GM19452 (cell line): ENCODE measurements at regions not wholly inside any gene's neighbourhood (a gene's known extent, or its start where the extent isn't known, plus 50 kb on each side); places are given as distances from the start of the nearest gene placed in this dataset.

Experiments used
- ATAC-seq: cut with Tn5 transposase; IDR thresholded peaks from one replicate; pipeline ENCODE4 v1.9.1; 2021; ENCODE audit not compliant: unreplicated experiment

DNA sequence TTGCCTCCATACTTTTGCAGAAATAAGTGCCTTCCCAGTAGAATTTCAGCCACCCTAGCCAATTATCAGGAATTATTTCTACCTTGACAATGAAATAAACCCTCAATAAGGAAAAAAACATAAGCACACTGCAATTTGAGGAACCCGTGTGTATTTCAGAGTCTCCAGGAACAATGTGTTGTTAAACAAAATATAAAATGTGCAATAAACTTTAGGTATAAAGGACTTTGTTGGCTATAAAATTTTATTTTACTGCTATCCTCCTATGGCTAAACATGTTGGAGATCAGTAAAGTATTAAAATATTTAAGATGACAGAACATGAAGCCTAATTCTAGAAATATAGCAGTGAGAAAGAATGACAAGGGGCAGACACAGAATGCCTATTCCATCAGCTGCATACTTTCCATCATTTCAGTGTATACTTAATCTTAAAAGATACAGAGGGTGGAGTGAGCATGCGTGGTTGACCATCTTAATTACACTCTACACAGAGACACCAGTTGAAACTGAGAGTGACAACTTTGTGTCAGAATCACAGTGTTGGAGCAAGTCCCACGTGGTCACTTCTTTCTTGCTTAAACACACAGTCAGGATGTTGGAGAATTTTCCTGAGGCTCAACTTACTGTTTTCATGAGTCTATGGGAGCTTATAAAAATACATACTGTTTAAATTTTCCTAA lies 79.0 kb upstream of the SUCLG2 start:
- ATAC-seq, result no peak

DNA sequence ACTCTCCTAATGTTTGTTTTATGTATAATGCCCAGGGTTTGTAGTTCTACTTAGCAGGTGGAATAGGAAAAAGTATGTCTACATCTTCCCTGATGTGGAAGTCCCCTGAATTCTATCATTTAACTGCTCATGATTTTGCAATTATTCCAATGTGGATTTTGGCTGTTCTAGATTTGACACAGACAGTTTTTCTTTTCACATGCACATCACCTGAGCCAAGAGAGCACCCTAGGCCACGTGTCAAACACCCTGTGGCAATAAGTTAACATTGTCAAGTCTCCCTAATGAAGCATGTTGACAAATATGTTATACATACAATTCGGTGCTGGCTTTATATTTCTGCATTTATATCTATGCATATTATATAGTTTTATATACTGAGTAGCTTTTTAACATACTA lies 70.0 kb upstream of the SUCLG2 start:
- ATAC-seq, result no peak

DNA sequence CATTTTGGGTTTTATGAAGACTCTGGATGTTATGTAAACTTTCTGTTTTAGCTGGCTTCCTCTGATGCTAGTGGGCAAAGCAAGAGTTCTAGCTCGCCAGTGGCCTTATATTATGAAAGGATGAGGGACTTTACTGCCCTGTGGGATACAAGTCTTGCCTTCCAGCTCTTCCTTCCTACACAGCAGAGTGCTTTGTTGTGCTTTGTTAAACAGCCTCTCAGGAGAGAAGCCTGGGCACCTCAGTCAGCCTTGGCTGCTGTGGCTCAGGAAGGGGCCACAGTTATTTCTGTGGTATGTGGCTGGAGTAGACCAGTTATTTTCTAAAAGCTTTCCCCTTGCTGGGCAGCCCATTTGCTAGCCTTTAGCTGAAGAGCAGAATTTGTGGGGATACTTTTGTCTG lies 69.5 kb upstream of the SUCLG2 start:
- no peak for ATAC-seq

DNA sequence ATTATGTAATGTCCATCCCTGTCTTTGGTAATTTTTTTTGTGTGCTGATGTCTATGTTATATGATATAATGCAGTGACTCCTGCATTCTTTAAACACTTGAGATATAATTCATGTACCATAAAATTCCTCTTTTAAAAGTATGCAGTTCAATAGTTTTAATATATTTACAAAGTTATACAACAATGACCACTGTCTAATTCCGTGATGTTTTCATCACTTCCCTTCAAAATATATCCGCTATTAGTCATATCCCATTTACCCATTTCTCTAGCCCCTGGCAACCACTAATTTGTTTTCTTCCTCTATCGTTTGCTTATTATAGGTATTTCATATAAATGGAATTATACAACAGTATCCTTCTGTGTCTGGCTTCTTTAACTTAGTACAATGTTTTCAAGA lies 64.9 kb upstream of the SUCLG2 start:
- ATAC-seq, result no peak

GRCh38 chr3:67715971-67716370 lies 61.6 kb upstream of the SUCLG2 start:
- no peak for ATAC-seq

DNA sequence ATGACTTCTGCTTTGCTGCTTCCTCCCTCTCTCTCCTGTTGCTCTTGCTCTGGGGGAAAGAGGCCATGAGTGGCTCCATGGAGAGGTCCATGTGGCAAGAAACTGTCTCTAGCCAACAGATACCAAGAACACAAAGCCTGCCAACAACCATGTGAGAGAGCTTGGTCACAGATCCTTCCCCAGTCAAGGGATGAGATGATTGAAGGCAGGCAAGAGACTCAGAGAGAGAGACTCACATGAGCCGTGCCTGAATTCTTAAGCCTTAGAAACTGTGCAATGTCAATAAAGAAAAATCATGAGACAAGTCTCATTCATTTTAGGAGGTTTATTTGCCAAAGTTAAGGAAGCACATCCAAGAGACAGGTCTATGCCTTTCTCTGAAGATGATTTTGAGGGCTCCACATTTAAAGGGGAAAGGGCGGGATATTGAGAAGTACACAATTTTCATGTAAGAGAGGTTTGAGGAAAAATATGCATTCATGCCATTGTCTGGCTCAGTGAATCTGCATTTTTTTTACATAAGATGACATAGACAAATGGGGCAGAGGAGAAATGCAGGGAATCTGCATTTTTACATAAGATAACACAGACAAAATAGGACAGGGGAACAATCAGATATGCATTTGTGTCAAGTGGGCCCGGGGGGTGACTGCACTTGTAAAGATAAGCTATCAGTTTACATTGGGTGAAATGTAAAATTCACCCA lies 59.5 kb upstream of the SUCLG2 start:
- no peak for ATAC-seq

GRCh38 chr3:67712259-67712658 lies 57.8 kb upstream of the SUCLG2 start:
- no peak for ATAC-seq

DNA sequence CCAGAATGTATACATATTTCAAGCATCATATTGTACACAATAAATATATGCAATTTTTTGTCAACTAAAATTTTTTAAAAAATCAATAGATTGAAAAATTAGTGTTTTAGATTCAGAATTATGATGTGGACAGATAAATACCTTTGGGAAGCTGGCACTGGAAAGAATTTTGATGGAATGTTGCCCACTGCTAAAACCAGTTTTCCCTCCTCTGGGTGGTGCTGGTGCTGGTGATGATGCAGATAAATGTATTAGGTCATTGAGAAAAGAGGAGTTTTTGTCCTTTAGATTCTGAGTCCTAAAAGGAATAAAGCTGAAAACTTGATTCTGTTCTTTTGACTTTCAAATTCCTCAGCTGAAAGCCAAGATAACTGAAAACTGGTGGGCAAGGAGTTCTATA lies 56.0 kb upstream of the SUCLG2 start:
- no peak for ATAC-seq

DNA sequence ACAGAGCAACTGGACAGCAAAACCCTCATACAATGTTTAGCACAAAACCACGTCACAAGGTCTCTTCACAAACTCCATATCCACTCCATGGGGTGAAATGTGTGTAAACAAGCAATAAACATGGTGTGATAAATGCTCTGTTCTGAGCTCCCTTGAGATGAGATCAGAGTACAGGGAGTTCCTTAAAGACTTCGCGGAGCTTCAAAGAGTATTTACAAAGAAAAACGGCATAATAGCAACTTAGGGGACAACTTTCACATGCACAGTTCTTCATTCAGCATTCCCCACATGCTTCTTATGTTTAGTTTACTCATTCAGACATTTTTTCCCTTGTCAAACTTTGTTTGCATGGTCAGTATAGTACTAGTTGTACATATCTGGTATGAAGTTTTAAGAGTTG lies 52.5 kb upstream of the SUCLG2 start:
- no peak for ATAC-seq

DNA sequence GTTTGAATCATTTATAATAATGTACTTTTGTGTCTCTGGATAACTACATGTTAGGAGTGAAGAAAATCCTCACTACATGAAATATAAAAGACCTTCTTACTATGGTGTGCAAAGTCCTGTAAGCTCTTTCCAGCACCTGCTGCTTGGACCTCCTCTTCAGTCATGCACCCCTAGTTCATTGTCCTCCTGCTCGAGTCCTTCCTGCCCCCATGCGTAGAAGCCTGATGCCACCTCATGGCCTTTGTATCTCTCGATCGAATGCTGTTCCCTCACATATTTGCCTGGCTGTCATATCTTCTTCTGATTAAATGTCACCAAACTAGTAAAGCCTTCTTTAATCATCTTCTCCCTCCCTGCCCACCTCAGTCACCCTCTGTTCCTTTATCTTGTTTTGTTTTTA lies 49.9 kb upstream of the SUCLG2 start:
- ATAC-seq, result no peak
